ENCODE measurements at regions not wholly inside any gene's neighbourhood (a gene's known extent, or its start where the extent isn't known, plus 50 kb on each side); places are given as distances from the start of the nearest gene placed in this dataset.

GRCh38 chr9:68597362-68597997 is 56.8 kb upstream of the TMEM252 start:
- TF ChIP-seq CTCF (conservative IDR thresholded peaks at IDR 0.05; ENCODE audit: low read depth, low read length), result no peak
- no peak for TF ChIP-seq EZH2 (IDR thresholded peaks at IDR 0.05; ENCODE audit: borderline replicate concordance, low read depth, low read length, poor library complexity, severe bottlenecking)

Data from A673 (cell line).